ENCODE measurements at regions not wholly inside any gene's neighbourhood (a gene's known extent, or its start where the extent isn't known, plus 50 kb on each side); places are given as distances from the start of the nearest gene placed in this dataset.

GRCh38 chr15:39159833-39160232 is 421.0 kb upstream of the THBS1 start:
- CTCF ChIA-PET (ENCODE audit: partially characterized antibody): interaction anchor here (1.0 kb wide), 1 partner anchor 12 kb away, joined by 3 read pairs; no protein-coding TSS in a partner anchor
- no peaks in the 10 kb centered on the region for H3K79me2 ChIP-seq (ENCODE audit: control insufficient read depth in 1 of 2, insufficient read depth in 2 of 2, low read length in 2 of 2)
- no peak overlapping the region for H3K56ac ChIP-seq (replicated peaks; ENCODE audit: insufficient read length, low read depth, low read length)
- TF ChIP-seq CHD7 (IDR thresholded peaks at IDR 0.05; ENCODE audit: insufficient replicate concordance, low read length): no peak
- no peak for TF ChIP-seq EZH2 (IDR thresholded peaks at IDR 0.05; ENCODE audit: low read depth, low read length, severe bottlenecking)

More at GRCh38 chr15:39159833-39160232, 421.0 kb upstream of the THBS1 start:
- Histone ChIP-seq H4K20me1 (replicated peaks in 1 of 2; ENCODE audit: control insufficient read depth in 1 of 2, insufficient read depth in 2 of 2, low read length in 2 of 2) (no peaks in the 10 kb centered on the region), H3K18ac (ENCODE audit: extremely low read depth, low read length) (no peak overlapping the region), H4K8ac (ENCODE audit: extremely low read depth, insufficient read depth, low read length) (no peak overlapping the region), H2BK120ac (replicated peaks; ENCODE audit: low read depth, low read length) (no peak overlapping the region), H4K91ac (replicated peaks; ENCODE audit: insufficient read length, low read length) (no peak overlapping the region), H3K4ac (replicated peaks; ENCODE audit: insufficient read length, low read depth, low read length) (no peak overlapping the region), H3K36me3 (ENCODE audit: control insufficient read depth in 2 of 4, insufficient read depth in 4 of 4, low read length in 3 of 4) (no peaks in the 10 kb centered on the region), H2BK12ac (ENCODE audit: low read depth, low read length) (no peak overlapping the region), H3K4me2 (ENCODE audit: insufficient read depth in 1 of 2, low read depth in 2 of 2, low read length in 2 of 2) (no peak overlapping the region), H3K27ac (ENCODE audit: low read depth, low read length) (no peak overlapping the region), H2BK20ac (ENCODE audit: low read length) (no peak overlapping the region), H3K79me1 (ENCODE audit: low read depth, low read length) (no peaks in the 10 kb centered on the region), H3K9me3 (ENCODE audit: insufficient read depth in 2 of 2, low read depth in 1 of 2, low read length in 1 of 2) (no peaks in the 10 kb centered on the region), H3K23ac (ENCODE audit: insufficient read length) (no peak overlapping the region), H3K4me3 (ENCODE audit: extremely low read depth in 1 of 4, insufficient read depth in 2 of 4, low read depth in 3 of 4, low read length in 4 of 4) (no peak overlapping the region), H3K27me3 (replicated peaks in 1 of 4; ENCODE audit: control insufficient read depth in 3 of 4, extremely low read depth in 1 of 4, insufficient read depth in 3 of 4, low read length in 3 of 4) (peaks cover 0 to 1% (median 0%) of the 10 kb centered on the region in 4 experiments; a peak in 2 of 7 replicates), H2AK5ac (ENCODE audit: low read depth, low read length) (no peak overlapping the region), H2BK15ac (ENCODE audit: low read length) (no peak overlapping the region), H4K5ac (ENCODE audit: insufficient read length, low read depth, low read length) (no peak overlapping the region), H3K23me2 (ENCODE audit: low read depth, low read length) (no peaks in the 10 kb centered on the region), H3K4me1 (replicated peaks in 1 of 4; ENCODE audit: control insufficient read depth in 3 of 4, insufficient read depth in 4 of 4, low read length in 3 of 4) (no peaks in the 10 kb centered on the region), H3K9ac (replicated peaks in 1 of 4; ENCODE audit: extremely low read depth in 1 of 4, low read depth in 3 of 4, low read length in 3 of 4) (no peak overlapping the region), H3K14ac (ENCODE audit: insufficient read length) (no peak overlapping the region), H2BK5ac (ENCODE audit: low read depth, low read length) (no peak overlapping the region), H2AFZ (ENCODE audit: low read length) (no peak overlapping the region)
- no peak for DNase-seq (ENCODE audit: low read depth in 1 of 2, low spot score in 2 of 2)
- POLR2A ChIA-PET (ENCODE audit: partially characterized antibody): no interaction called here
- no peak for FAIRE-seq
